HCT116 (cell line): ENCODE measurements at regions not wholly inside any gene's neighbourhood (a gene's known extent, or its start where the extent isn't known, plus 50 kb on each side); places are given as distances from the start of the nearest gene placed in this dataset.

Experiments used
- EZH2 ChIP-seq: fragments of 200-600 bp; sonication (generic); IDR thresholded peaks from 2 replicates; pipeline ENCODE4 v1.6.1; 2017; ENCODE audit warnings: antibody characterized with exemption, mixed run types
- POLR2A ChIP-seq: IDR thresholded peaks from 2 replicates; pipeline ENCODE4 v1.7.0; 2011; ENCODE audit warnings: borderline replicate concordance; ENCODE audit not compliant: insufficient read depth, insufficient read length; ENCODE audit errors: extremely low read depth
- TF ChIP-seq, protein P1 (sequence below), 3 experiments: fragments of 200-600 bp in 1 of 3; sonication (generic) in 1 of 3; IDR thresholded peaks in 2 of 3; conservative IDR thresholded peaks in 1 of 3; 2 replicates each; pipeline ENCODE4 v1.5.1; 2012 to 2017; ENCODE audit warnings: low read depth in 2 of 3, low read length in 2 of 3, antibody characterized with exemption in 1 of 3, borderline replicate concordance in 1 of 3, control low read depth in 1 of 3, mild to moderate bottlenecking in 1 of 3, mixed read lengths in 1 of 3, mixed run types in 1 of 3, moderate library complexity in 1 of 3; ENCODE audit not compliant: insufficient read depth in 1 of 3

DNA sequence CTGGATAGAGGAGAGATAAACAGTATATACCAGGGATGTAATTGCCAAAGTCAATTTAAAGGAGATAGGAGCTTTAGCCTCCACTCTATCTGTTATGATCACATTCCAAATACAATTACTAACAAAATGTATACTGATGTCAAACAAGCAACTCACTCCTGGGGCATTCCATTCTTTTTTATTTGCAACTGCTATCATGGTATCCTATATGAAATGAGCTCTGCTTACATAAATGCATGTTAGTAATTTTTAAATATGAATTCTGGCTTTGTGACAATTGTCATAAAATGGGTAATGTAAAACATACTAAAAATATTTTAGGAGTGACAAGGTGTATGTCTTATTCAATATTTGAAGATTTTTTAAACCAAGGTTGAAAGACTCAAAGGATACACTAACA, 751.1 kb downstream of the HACE1 start:
- TF ChIP-seq, protein P1, sequence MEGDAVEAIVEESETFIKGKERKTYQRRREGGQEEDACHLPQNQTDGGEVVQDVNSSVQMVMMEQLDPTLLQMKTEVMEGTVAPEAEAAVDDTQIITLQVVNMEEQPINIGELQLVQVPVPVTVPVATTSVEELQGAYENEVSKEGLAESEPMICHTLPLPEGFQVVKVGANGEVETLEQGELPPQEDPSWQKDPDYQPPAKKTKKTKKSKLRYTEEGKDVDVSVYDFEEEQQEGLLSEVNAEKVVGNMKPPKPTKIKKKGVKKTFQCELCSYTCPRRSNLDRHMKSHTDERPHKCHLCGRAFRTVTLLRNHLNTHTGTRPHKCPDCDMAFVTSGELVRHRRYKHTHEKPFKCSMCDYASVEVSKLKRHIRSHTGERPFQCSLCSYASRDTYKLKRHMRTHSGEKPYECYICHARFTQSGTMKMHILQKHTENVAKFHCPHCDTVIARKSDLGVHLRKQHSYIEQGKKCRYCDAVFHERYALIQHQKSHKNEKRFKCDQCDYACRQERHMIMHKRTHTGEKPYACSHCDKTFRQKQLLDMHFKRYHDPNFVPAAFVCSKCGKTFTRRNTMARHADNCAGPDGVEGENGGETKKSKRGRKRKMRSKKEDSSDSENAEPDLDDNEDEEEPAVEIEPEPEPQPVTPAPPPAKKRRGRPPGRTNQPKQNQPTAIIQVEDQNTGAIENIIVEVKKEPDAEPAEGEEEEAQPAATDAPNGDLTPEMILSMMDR (IDR thresholded peaks at IDR 0.05 in 2 of 3, conservative IDR thresholded peaks at IDR 0.05 in 1 of 3; ENCODE audit: borderline replicate concordance in 1 of 3, insufficient read depth in 1 of 3, low read depth in 2 of 3, low read length in 2 of 3), result no peak
- no peak for TF ChIP-seq EZH2
- TF ChIP-seq POLR2A, result no peak
